Natural killer cell treated with Interleukin-12 subunit alpha and Interleukin-12 subunit beta and Interleukin-15 and Interleukin-18, amount 100 ng/mL, for 72 hours (primary cell): ENCODE measurements at regions not wholly inside any gene's neighbourhood (a gene's known extent, or its start where the extent isn't known, plus 50 kb on each side); places are given as distances from the start of the nearest gene placed in this dataset.
"Not testable (repeated sequence)": the region's sequence is repeated elsewhere in the genome, so short reads cannot be mapped to it uniquely, and the experiment has no call there.

ENCODE experiments used
- ATAC-seq, 2 donors: fragments of 150-1000 bp; cut with Tn5 transposase in 1 of 2; sonication (Bioruptor Pico), chemical (Tn5 transposase) in 1 of 2; 2 replicates each; pipeline ENCODE4 v1.10.0; 2021
- DNase-seq: peaks from one replicate; pipeline ENCODE4 v3.0.0; 2022; ENCODE audit warnings: low spot score
- H3K27ac Mint-ChIP-seq, 2 donors: 1 replicate in 1 of 2; 2 replicates in 1 of 2; pipeline ENCODE4 v1.8.0; 2022; ENCODE audit warnings: mixed read lengths in 2 of 2, mild to moderate bottlenecking in 1 of 2, moderate library complexity in 1 of 2
- H3K27me3 Mint-ChIP-seq, 2 donors: 1 replicate in 1 of 2; 2 replicates in 1 of 2; pipeline ENCODE4 v1.8.0; 2022; ENCODE audit warnings: mixed read lengths in 2 of 2
- H3K36me3 Mint-ChIP-seq: one replicate; pipeline ENCODE4 v1.8.0; 2022; ENCODE audit warnings: mixed read lengths
- H3K4me1 Mint-ChIP-seq, 2 donors: 1 replicate in 1 of 2; 2 replicates in 1 of 2; pipeline ENCODE4 v1.8.0; 2022; ENCODE audit warnings: low read depth in 2 of 2, mixed read lengths in 2 of 2, mild to moderate bottlenecking in 1 of 2
- H3K4me3 Mint-ChIP-seq: one replicate; pipeline ENCODE4 v1.8.0; 2022; ENCODE audit warnings: mixed read lengths
- H3K9me3 Mint-ChIP-seq: 2 replicates; pipeline ENCODE4 v1.8.0; 2022; ENCODE audit warnings: mixed read lengths

DNA sequence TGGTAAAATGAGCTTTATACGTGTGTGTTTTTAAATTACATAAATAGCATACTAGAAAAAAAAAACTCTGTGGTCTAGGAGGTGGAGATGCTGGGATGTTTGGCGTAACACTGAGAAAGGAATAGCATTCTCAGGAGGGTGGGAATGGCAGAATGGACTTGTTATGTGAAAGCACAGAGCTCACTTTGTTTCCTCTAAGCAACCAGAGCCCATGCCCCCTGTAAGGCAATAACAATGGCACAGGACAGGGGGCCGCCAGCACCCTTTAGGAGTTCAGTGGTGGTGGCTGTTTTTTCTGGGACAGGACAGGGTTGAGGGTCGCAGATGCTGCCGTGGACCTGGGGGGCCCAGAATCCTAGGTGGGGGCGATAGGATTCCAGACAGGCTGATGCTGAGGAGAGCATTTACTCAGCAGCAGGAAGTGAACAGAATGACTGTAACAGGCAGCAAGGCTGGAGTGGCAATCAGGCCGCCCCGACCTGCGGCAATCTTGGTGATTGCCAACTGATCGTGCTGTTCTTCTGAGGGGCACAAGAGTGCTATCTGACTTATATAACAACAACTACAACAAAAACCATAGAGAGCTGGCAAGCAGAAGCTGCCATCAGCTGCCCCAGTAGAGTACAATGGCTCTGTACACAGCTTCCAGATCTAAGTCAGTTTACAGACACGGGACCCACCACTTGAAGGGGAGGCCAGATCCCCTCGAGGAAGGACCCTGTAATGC is 160.4 kb downstream of the UACA start:
- H3K36me3 Mint-ChIP-seq, result peaks cover 10% of the 10 kb centered on the region
- no peak overlapping the region for H3K27ac Mint-ChIP-seq
- DNase-seq (no peak), ATAC-seq (no peak)
- H3K4me1 Mint-ChIP-seq, result no peaks in the 10 kb centered on the region
- no peak overlapping the region for H3K4me3 Mint-ChIP-seq
- H3K27me3 Mint-ChIP-seq, result peaks cover 7 to 13% of the 10 kb centered on the region in 2 donors
- H3K9me3 Mint-ChIP-seq, result no peaks in the 10 kb centered on the region

DNA sequence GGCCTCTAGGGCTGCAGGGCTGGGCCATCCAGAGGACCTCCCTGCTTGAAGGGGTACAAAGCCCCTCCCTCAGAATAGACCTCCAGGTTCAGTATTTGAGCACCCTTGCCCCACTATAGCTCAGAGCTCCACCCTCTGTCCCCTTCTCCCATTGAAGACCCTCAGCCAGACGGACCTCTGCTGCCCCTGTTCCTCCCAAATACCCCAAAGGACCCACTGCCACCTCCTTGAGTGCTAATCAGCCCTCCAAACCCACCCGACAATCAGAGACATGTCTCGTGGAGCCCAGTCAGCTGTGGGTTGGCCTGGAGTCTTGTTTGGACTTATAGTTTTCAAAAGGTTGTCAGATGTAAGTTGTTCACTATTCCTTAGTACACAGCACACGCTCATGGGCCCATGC is 161.1 kb downstream of the UACA start:
- H3K4me3 Mint-ChIP-seq, result no peak overlapping the region

DNA sequence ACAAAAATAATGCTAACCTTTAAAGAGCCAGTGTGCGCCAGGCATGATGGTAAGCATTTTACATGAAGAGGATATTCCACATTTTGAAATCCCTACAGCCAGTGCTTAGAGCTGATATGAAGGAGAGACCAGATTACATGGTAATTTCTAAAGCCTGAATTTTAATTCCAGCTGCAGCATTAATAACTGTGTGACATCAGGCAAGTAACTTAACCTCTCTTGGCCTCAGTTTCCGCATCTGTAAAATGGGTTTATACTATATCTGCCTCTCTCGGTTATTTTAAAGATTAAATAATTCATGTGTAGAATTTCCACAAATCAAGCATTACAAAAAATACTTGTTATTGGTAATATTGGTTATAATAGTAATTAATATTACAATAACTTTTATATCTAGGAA is 165.4 kb downstream of the UACA start:
- no peak overlapping the region for H3K27ac Mint-ChIP-seq
- peaks cover 8 to 22% of the 10 kb centered on the region in 2 donors for H3K4me1 Mint-ChIP-seq
- H3K9me3 Mint-ChIP-seq, result peaks cover 5% of the 10 kb centered on the region
- peaks cover 40% of the 10 kb centered on the region for H3K36me3 Mint-ChIP-seq
- no peak overlapping the region for H3K4me3 Mint-ChIP-seq
- H3K27me3 Mint-ChIP-seq, result peaks cover 19 to 20% of the 10 kb centered on the region in 2 donors
- DNase-seq (no peak), ATAC-seq (no peak)

More for the DNA sequence above, 161.1 kb downstream of the UACA start:
- Mint-ChIP-seq H3K36me3 (peaks cover 10% of the 10 kb centered on the region), H3K27ac (no peak overlapping the region), H3K9me3 (no peaks in the 10 kb centered on the region), H3K27me3 (peaks cover 0 to 8% of the 10 kb centered on the region in 2 donors), H3K4me1 (no peaks in the 10 kb centered on the region)
- DNase-seq (no peak), ATAC-seq (no peak)

DNA sequence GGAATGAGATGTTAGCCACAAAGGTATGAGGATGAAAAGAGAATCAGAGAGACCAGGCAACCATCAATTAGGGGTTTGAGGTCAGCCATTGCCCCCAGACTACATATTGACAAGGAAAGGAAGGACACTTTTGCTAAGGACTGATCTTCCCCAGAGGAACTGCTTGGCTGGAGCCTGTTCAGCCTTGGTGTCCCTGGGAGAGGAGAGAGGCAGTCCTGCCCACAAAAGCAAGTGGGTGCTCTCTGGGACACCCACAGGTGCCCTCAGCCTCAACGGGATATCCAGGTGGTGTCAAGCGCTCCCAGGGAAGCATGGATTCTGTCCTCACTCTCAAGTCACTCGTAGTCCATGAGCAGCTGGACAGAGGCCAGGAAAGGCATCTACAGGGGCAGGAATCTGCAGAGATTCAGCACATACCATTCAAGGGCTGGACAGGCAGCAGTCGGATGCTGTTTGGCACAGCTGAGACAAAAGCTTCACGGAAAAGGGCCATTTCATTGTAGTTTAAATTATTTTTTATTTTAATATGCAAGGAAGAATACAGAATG is 166.2 kb downstream of the UACA start:
- H3K4me1 Mint-ChIP-seq, result peaks cover 8 to 22% of the 10 kb centered on the region in 2 donors
- H3K27ac Mint-ChIP-seq, result no peak overlapping the region
- peaks cover 43% of the 10 kb centered on the region for H3K36me3 Mint-ChIP-seq
- H3K4me3 Mint-ChIP-seq, result no peak overlapping the region
- ATAC-seq (no peak), DNase-seq (no peak)
- H3K9me3 Mint-ChIP-seq, result peaks cover 5% of the 10 kb centered on the region
- H3K27me3 Mint-ChIP-seq, result peaks cover 19 to 20% of the 10 kb centered on the region in 2 donors

DNA sequence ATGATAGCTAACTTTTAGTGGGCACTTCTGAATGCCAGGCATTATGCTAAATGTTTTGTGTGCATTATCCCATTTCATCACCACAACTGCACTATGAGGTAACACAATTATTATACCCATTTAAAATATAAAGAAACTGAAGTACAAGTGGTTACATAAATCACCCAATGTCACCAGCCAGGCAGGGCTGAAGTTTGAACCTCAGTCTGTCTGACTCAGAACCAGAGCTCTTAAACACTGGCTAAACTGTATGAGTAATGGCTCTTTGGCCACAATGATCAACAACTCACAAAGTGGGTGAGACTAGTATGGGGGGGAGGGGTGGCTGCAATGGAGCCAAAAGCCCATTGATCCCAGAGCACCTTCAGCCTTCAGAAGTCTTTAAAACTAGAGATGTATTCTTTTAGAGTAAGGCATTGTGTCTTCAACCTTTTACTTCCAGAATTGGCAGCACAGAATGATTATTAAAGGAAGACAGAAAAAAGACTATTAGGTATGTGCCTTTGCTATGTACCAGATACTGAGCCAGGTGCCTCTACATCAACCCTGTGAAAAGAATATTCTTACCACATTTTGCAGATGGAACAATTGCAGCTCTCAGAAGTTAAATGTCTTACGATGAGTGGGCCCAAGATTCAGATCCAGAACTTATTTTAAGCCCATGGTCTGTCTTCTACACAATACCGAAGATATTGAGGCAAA is 166.9 kb downstream of the UACA start:
- ATAC-seq (peak; percentile 95 to 99), DNase-seq (no peak)
- Mint-ChIP-seq H3K27ac (no peak overlapping the region), H3K36me3 (peaks cover 45% of the 10 kb centered on the region), H3K4me1 (peaks cover 10 to 22% of the 10 kb centered on the region in 2 donors), H3K9me3 (peaks cover 5% of the 10 kb centered on the region), H3K27me3 (peaks cover 20 to 22% of the 10 kb centered on the region in 2 donors), H3K4me3 (peak overlapping the region; percentile 50)

DNA sequence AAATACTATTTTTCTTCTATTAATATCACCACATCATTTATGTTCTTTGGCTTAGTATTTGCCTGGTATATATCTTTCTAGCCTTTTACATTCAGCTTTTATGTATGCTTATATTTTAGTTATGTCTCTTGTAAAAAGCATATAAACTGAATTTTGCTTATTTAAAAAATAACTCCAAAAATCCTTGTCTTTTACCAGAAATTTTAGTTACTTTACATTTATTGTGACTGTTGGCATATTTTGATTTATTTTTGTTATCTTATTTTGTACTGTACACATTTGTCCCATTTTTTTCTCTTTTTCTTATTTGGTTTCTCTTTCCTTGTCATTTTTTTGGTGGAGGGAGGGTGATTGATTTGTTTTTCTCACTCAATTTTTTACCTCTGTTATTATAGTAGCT is 169.6 kb downstream of the UACA start:
- Mint-ChIP-seq H3K27me3 (peaks cover 20 to 23% of the 10 kb centered on the region in 2 donors), H3K9me3 (peaks cover 5% of the 10 kb centered on the region), H3K27ac (no peak overlapping the region), H3K4me3 (no peak overlapping the region), H3K36me3 (peaks cover 39% of the 10 kb centered on the region), H3K4me1 (peaks cover 22 to 32% of the 10 kb centered on the region in 2 donors)
- DNase-seq, result no peak
- no peak for ATAC-seq

DNA sequence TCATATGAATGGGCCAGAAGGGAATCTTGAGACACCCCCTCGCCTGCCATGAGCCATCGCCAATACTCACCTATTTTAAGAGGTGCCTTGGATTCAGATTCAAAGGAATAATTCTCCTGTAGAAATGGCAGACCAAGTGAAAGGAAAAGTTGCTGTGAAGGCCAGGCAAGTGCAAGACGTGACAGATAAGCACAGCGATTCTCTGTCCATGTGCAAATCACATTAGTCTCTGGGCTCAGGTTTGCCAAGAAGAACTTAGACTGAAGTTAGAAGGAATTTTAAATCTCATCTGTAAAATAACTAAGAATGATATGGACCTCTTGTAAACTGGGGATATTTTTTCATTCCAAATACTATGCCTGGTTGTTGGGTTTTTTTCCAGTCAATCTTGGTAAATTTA is 173.6 kb downstream of the UACA start:
- Mint-ChIP-seq H3K27ac (peak overlapping the region in 1 of 2 donors; percentile 26), H3K4me1 (peaks cover 26 to 34% of the 10 kb centered on the region in 2 donors), H3K4me3 (peak overlapping the region; percentile 60), H3K9me3 (peaks cover 2% of the 10 kb centered on the region), H3K27me3 (peaks cover 20 to 27% of the 10 kb centered on the region in 2 donors), H3K36me3 (peaks cover 25% of the 10 kb centered on the region)
- no peak for DNase-seq
- ATAC-seq, result no peak

DNA sequence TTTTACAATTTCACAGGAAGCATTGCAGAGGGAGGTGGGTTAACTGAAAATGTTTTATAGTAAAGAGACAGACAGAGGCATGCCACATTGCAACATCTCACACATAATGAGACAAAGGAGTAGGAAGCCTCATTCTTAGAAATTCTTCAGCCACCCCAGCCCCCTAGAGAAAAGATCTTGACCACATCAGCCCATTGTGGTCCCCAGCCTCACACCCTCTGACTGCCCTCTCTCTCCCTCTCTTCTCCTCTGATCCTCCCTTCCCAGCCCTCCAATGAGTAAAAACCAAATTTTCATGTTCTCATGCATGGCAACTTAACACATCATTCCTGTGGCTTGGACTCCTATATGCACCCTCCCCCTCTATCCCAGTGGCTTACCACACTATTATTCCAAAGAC is 174.1 kb downstream of the UACA start:
- Mint-ChIP-seq H3K36me3 (peaks cover 20% of the 10 kb centered on the region), H3K27ac (peak overlapping the region in 1 of 2 donors; percentile 26), H3K27me3 (peaks cover 17 to 26% of the 10 kb centered on the region in 2 donors), H3K4me3 (peak overlapping the region; percentile 60), H3K4me1 (peaks cover 23 to 34% of the 10 kb centered on the region in 2 donors), H3K9me3 (no peaks in the 10 kb centered on the region)
- ATAC-seq (peak; percentile 84 to 88), DNase-seq (no peak)

DNA sequence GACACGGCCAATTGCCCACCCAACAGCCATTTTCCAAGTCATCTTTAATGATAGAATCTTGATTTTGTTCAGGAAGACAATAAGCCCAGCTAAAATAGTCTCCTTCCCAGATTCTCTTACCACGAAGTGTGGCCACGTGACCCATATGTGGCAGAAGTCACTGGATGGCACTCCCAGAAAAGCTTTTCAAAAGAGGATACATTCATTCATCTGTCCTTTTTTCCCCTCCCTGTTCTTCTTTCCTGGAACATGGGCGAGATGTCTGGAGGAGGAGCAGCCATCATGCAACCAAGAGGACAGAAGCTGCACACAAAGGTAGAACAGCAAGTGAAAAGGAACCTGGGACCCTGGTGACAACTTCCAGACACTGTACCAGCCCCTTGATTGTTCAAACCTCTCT is 174.7 kb downstream of the UACA start:
- Mint-ChIP-seq H3K27me3 (peaks cover 20 to 31% of the 10 kb centered on the region in 2 donors), H3K36me3 (peaks cover 14% of the 10 kb centered on the region), H3K4me1 (peaks cover 28 to 34% of the 10 kb centered on the region in 2 donors), H3K9me3 (no peaks in the 10 kb centered on the region), H3K4me3 (peak overlapping the region; percentile 60), H3K27ac (peak overlapping the region in 1 of 2 donors; percentile 26)
- no peak for ATAC-seq
- no peak for DNase-seq

DNA sequence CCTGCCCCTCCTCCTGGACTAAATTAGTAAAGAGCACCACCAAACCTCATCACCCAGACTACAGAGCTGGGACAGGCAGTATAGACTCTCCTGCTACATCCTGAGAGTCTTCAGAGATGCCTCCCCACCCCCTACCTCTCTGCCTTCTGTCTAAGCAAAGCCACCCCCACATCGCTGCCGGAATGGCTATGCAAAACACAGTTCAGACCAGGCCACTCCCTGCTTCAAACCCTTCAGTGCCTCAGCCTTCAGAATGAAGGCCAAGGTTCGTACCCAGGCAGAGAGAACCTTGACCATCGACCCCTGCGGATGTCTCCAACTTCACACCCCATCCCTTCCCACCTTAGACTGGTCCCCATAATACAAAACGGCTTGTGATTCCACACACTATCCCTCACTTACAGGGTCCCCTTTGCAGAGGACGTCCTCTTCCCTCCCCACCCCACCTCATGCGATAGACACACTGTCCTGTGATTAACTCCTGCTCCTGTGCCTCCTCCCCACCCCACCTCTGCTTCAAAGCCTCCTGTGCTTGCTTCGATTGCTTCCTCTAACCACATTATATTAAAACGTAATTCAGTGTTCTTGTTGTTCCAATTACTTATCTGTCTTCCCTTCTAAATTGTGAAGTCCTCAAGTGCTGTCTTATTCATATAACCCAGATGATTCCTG is 175.3 kb downstream of the UACA start:
- Mint-ChIP-seq H3K4me3 (no peak overlapping the region), H3K9me3 (no peaks in the 10 kb centered on the region), H3K36me3 (peaks cover 10% of the 10 kb centered on the region), H3K27me3 (peaks cover 20 to 31% of the 10 kb centered on the region in 2 donors), H3K4me1 (peaks cover 28 to 34% of the 10 kb centered on the region in 2 donors), H3K27ac (no peak overlapping the region)
- no peak for DNase-seq
- ATAC-seq, result no peak

DNA sequence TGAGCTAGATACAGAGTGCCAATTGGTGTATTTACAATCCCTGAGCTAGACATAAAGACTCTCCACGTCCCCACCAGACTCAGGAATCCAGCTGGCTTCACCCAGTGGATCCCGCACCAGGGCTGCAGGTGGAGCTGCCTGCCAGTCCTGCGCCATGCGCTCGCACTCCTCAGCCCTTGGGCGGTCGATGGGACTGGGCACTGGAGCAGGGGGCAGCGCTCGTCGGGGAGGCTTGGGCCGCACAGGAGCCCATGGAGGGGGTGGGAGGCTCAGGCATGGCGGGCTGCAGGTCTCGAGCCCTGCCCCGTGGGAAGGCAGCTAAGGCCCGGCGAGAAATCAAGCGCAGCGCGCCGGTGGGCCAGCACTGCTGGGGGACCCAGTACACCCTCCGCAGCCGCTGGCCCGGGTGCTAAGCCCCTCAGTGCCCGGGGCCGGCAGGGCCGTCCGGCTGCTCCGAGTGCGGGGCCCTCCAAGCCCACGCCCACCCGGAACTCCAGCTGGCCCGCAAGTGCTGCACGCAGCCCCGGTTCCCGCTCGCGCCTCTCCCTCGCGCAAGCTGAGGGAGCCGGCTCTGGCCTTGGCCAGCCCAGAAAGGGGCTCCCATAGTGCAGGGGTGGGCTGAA is 176.2 kb downstream of the UACA start:
- H3K4me3 Mint-ChIP-seq, ATAC-seq, DNase-seq, H3K36me3 Mint-ChIP-seq, H3K27ac Mint-ChIP-seq, H3K9me3 Mint-ChIP-seq: not testable (repeated sequence)
- H3K27me3 Mint-ChIP-seq, result peaks cover 20 to 31% of the 10 kb centered on the region in 2 donors
- peaks cover 28 to 34% of the 10 kb centered on the region in 2 donors for H3K4me1 Mint-ChIP-seq

DNA sequence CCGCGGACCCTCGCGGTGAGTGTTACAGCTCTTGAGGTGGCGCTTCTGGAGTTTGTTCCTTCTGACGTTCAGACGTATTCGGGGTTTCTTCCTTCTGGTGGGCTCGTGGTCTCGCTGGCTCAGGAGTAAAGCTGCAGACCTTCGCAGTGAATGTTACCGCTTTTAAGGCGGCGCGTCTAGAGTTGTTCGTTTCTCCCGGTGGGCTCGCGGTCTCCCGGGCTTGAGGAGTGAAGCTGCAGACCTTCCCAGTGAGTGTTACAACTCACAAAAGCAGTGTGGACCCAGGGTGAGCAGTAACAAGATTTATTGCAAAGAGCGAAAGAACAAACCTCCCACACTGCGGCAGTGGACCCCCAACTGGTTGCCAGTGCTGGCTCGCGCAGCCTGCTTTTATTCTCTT is 177.1 kb downstream of the UACA start:
- ATAC-seq, result no peak
- peaks cover 1% of the 10 kb centered on the region for H3K36me3 Mint-ChIP-seq
- DNase-seq, result no peak
- no peaks in the 10 kb centered on the region for H3K9me3 Mint-ChIP-seq
- H3K4me3 Mint-ChIP-seq, result peak overlapping the region; percentile 24
- H3K4me1 Mint-ChIP-seq, result peaks cover 28 to 29% of the 10 kb centered on the region in 2 donors
- no peak overlapping the region for H3K27ac Mint-ChIP-seq
- H3K27me3 Mint-ChIP-seq, result peaks cover 20 to 26% of the 10 kb centered on the region in 2 donors

DNA sequence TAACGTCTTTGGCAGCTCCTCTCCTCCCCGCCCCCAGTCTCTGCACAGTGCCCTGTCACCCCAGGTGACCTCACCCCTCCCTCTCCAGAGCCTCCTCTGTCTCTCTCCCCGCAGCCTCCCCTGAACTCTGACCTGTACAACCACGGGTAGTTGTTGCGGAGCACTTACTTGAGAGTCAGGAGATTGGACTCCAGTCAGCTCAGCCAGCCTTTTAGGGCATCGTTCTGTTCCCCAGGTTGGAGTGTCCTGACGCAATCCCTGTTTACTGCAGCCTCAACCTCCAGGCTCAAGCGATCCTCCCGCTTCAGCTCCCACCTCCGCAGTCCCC is 177.7 kb downstream of the UACA start:
- DNase-seq, result no peak
- no peak for ATAC-seq

More for the DNA sequence above, 177.7 kb downstream of the UACA start:
- no peaks in the 10 kb centered on the region for H3K9me3 Mint-ChIP-seq
- H3K27me3 Mint-ChIP-seq, result peaks cover 20 to 25% of the 10 kb centered on the region in 2 donors
- no peaks in the 10 kb centered on the region for H3K36me3 Mint-ChIP-seq
- peak overlapping the region; percentile 24 for H3K4me3 Mint-ChIP-seq
- peaks cover 28 to 29% of the 10 kb centered on the region in 2 donors for H3K4me1 Mint-ChIP-seq
- H3K27ac Mint-ChIP-seq, result no peak overlapping the region
